Smooth muscle cell (in vitro differentiated cells): ENCODE measurements at regions not wholly inside any gene's neighbourhood (a gene's known extent, or its start where the extent isn't known, plus 50 kb on each side); places are given as distances from the start of the nearest gene placed in this dataset.

Experiments
- DNase-seq: peaks from one replicate; lab custom pipeline; 2025; ENCODE audit not compliant: unreplicated experiment; lab: John Stamatoyannopoulos, UW
- H2AFZ ChIP-seq: fragments of 200-600 bp; sonication (generic); 2 replicates; pipeline ENCODE4 v1.6.0; 2016; ENCODE audit warnings: antibody characterized with exemption, low read depth, mild to moderate bottlenecking
- H3F3A ChIP-seq: fragments of 200-600 bp; sonication (generic); 2 replicates; pipeline ENCODE4 v1.6.0; 2017; ENCODE audit warnings: antibody characterized with exemption, low read depth
- H3K27ac ChIP-seq: fragments of 200-600 bp; sonication (generic); 2 replicates; pipeline ENCODE4 v1.5.1; 2016; ENCODE audit warnings: low read depth, mild to moderate bottlenecking
- H3K27me3 ChIP-seq: fragments of 200-600 bp; sonication (generic); 2 replicates; pipeline ENCODE4 v1.6.1; 2016; ENCODE audit warnings: low read depth, mild to moderate bottlenecking
- H3K36me3 ChIP-seq: fragments of 200-600 bp; sonication (generic); 2 replicates; pipeline ENCODE4 v1.5.1; 2016; ENCODE audit warnings: low read depth
- H3K4me1 ChIP-seq: fragments of 200-600 bp; sonication (generic); 2 replicates; pipeline ENCODE4 v1.5.1; 2016; ENCODE audit warnings: low read depth
- H3K4me2 ChIP-seq: fragments of 200-600 bp; sonication (generic); 2 replicates; pipeline ENCODE4 v1.6.0; 2016; ENCODE audit warnings: mild to moderate bottlenecking
- H3K4me3 ChIP-seq: fragments of 200-600 bp; sonication (generic); 2 replicates; pipeline ENCODE4 v1.5.1; 2016; ENCODE audit warnings: mild to moderate bottlenecking
- H3K79me2 ChIP-seq: fragments of 200-600 bp; sonication (generic); 2 replicates; pipeline ENCODE4 v1.6.0; 2016; ENCODE audit warnings: low read depth, mild to moderate bottlenecking
- H3K9ac ChIP-seq: fragments of 200-600 bp; sonication (generic); 2 replicates; pipeline ENCODE4 v1.6.0; 2016; ENCODE audit warnings: low read depth
- H3K9me3 ChIP-seq: fragments of 200-600 bp; sonication (generic); replicated peaks from 2 replicates; pipeline ENCODE4 v1.5.1; 2016; ENCODE audit warnings: low read depth
- H4K20me1 ChIP-seq: fragments of 200-600 bp; sonication (generic); 2 replicates; pipeline ENCODE4 v1.6.0; 2016; ENCODE audit warnings: low read depth
- CTCF ChIP-seq: fragments of 200-600 bp; sonication (generic); IDR thresholded peaks from 2 replicates; pipeline ENCODE4 v1.5.1; 2017; ENCODE audit warnings: borderline replicate concordance, mild to moderate bottlenecking, antibody characterized with exemption; ENCODE audit not compliant: insufficient read depth, poor library complexity, severe bottlenecking
- WGBS: methylation state at CpG from one replicate; pipeline ENCODE4 v1.1.7; 2016; ENCODE audit warnings: low lambda C conversion rate; 5-methylcytosine and 5-hydroxymethylcytosine counted together

- TF ChIP-seq CTCF: no peak
- H3K36me3 ChIP-seq: no peaks in the 10 kb centered on the region
- 95% methylated on average over 10 of the region's 10 CpGs for WGBS
- H3K4me1 ChIP-seq: peaks cover 9% of the 10 kb centered on the region
- no peaks in the 10 kb centered on the region for H4K20me1 ChIP-seq
- no peak overlapping the region for H3K9ac ChIP-seq
- H3F3A ChIP-seq: no peaks in the 10 kb centered on the region
- H3K4me3 ChIP-seq: no peak overlapping the region
- H3K27ac ChIP-seq: no peak overlapping the region
- no peak overlapping the region for H3K4me2 ChIP-seq
- no peaks in the 10 kb centered on the region for H3K27me3 ChIP-seq
- H3K79me2 ChIP-seq: no peaks in the 10 kb centered on the region
- no peak overlapping the region for H2AFZ ChIP-seq
- no peak for DNase-seq
- H3K9me3 ChIP-seq: no peaks in the 10 kb centered on the region
Observed at GRCh38 chr14:61130512-61131260, 149.6 kb downstream of the SLC38A6 start.

- Histone ChIP-seq H3F3A (no peaks in the 10 kb centered on the region), H3K27ac (no peak overlapping the region), H3K9me3 (no peaks in the 10 kb centered on the region), H3K4me1 (peaks cover 9% of the 10 kb centered on the region), H3K79me2 (no peaks in the 10 kb centered on the region), H4K20me1 (no peaks in the 10 kb centered on the region), H3K4me3 (no peak overlapping the region), H3K36me3 (no peaks in the 10 kb centered on the region), H3K27me3 (no peaks in the 10 kb centered on the region), H3K4me2 (no peak overlapping the region), H2AFZ (no peak overlapping the region), H3K9ac (no peak overlapping the region)
- no peak for TF ChIP-seq CTCF
- no peak for DNase-seq
- WGBS: 93% methylated on average over 4 of the region's 4 CpGs
Observed at GRCh38 chr14:61129168-61129745, 148.2 kb downstream of the SLC38A6 start.

- 86% methylated on average over 6 of the region's 6 CpGs for WGBS
- no peak for DNase-seq
- Histone ChIP-seq H3K27me3 (no peaks in the 10 kb centered on the region), H3K4me3 (no peak overlapping the region), H3K27ac (no peak overlapping the region), H3K9me3 (no peaks in the 10 kb centered on the region), H3F3A (no peaks in the 10 kb centered on the region), H3K36me3 (no peaks in the 10 kb centered on the region), H2AFZ (no peak overlapping the region), H4K20me1 (no peaks in the 10 kb centered on the region), H3K4me2 (no peak overlapping the region), H3K9ac (no peak overlapping the region), H3K79me2 (no peaks in the 10 kb centered on the region), H3K4me1 (peaks cover 9% of the 10 kb centered on the region)
- no peak for TF ChIP-seq CTCF
Observed at GRCh38 chr14:61128382-61129167, 147.5 kb downstream of the SLC38A6 start.
